GM04503 (cell line): ENCODE measurements at regions not wholly inside any gene's neighbourhood (a gene's known extent, or its start where the extent isn't known, plus 50 kb on each side); places are given as distances from the start of the nearest gene placed in this dataset.
A peak's percentile ranks its signal among the peaks of the same experiment; 100 is the strongest.

Experiments used
- DNase-seq: peaks from one replicate; pipeline ENCODE4 v3.0.0-alpha.2; 2012; ENCODE audit warnings: low read depth

GRCh38 chr12:17357396-17357795 lies 732.6 kb downstream of the RERGL start:
- no peak for DNase-seq

GRCh38 chr12:17352164-17352563 lies 737.8 kb downstream of the RERGL start:
- no peak for DNase-seq

GRCh38 chr12:17348311-17348710 lies 741.7 kb downstream of the RERGL start:
- DNase-seq: no peak

GRCh38 chr12:17344649-17345048 lies 738.7 kb upstream of the LMO3 start:
- DNase-seq: no peak

GRCh38 chr12:17342381-17342961 lies 736.5 kb upstream of the LMO3 start:
- DNase-seq: no peak

GRCh38 chr12:17335487-17335886 lies 729.5 kb upstream of the LMO3 start:
- no peak for DNase-seq

- DNase-seq: no peak
Measured at GRCh38 chr12:17334784-17335183, 728.8 kb upstream of the LMO3 start.

- DNase-seq: no peak
Measured at GRCh38 chr12:17333287-17333686, 727.3 kb upstream of the LMO3 start.

GRCh38 chr12:17326649-17327048 lies 720.7 kb upstream of the LMO3 start:
- DNase-seq: no peak

- no peak for DNase-seq
Measured at GRCh38 chr12:17322090-17322489, 716.1 kb upstream of the LMO3 start.

- DNase-seq: no peak
Measured at GRCh38 chr12:17304503-17305347, 698.8 kb upstream of the LMO3 start.

GRCh38 chr12:17302001-17302400 lies 696.0 kb upstream of the LMO3 start:
- no peak for DNase-seq

- no peak for DNase-seq
Measured at GRCh38 chr12:17301544-17301943, 695.6 kb upstream of the LMO3 start.

- no peak for DNase-seq
Measured at GRCh38 chr12:17296882-17297281, 690.9 kb upstream of the LMO3 start.

- DNase-seq: no peak
Measured at GRCh38 chr12:17286874-17287273, 680.9 kb upstream of the LMO3 start.

- no peak for DNase-seq
Measured at GRCh38 chr12:17284873-17285272, 678.9 kb upstream of the LMO3 start.

GRCh38 chr12:17283563-17283962 lies 677.6 kb upstream of the LMO3 start:
- DNase-seq: no peak

GRCh38 chr12:17282169-17282568 lies 676.2 kb upstream of the LMO3 start:
- peak; percentile 45 for DNase-seq

GRCh38 chr12:17278946-17279345 lies 673.0 kb upstream of the LMO3 start:
- no peak for DNase-seq

- no peak for DNase-seq
Measured at GRCh38 chr12:17276196-17276595, 670.2 kb upstream of the LMO3 start.

GRCh38 chr12:17266856-17267255 lies 660.9 kb upstream of the LMO3 start:
- no peak for DNase-seq

- DNase-seq: no peak
Measured at GRCh38 chr12:17264603-17265002, 658.6 kb upstream of the LMO3 start.

GRCh38 chr12:17239874-17240273 lies 633.9 kb upstream of the LMO3 start:
- DNase-seq: no peak

- DNase-seq: no peak
Measured at GRCh38 chr12:17235996-17236395, 630.0 kb upstream of the LMO3 start.
